ENCODE measurements at regions not wholly inside any gene's neighbourhood (a gene's known extent, or its start where the extent isn't known, plus 50 kb on each side); places are given as distances from the start of the nearest gene placed in this dataset.

DNA sequence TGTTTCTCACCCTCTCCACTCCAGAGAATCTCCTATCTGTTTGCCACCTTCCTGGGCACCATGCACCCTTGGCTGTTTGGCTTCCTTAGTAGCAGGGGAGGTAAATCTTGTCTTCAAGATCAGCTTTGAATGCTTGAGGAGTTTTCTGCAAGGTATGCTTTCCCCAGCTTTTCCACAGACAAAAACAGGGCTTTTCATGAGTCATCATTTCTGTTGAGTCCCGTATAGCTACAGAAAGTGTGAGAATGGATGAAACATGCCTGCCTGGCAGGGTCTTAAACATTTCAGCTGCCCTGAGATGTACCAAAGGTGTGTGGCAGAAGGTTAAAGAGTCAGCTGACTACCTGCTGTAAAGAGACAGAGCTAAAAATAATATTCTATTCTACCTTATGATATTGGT lies 875.2 kb upstream of the EEF2KMT start:
- ATAC-seq (ENCODE audit: insufficient number of reproducible peaks, low FRiP score, low read depth): no peak
- H3K36me3 ChIP-seq: no peaks in the 10 kb centered on the region
- TF ChIP-seq, protein P1, sequence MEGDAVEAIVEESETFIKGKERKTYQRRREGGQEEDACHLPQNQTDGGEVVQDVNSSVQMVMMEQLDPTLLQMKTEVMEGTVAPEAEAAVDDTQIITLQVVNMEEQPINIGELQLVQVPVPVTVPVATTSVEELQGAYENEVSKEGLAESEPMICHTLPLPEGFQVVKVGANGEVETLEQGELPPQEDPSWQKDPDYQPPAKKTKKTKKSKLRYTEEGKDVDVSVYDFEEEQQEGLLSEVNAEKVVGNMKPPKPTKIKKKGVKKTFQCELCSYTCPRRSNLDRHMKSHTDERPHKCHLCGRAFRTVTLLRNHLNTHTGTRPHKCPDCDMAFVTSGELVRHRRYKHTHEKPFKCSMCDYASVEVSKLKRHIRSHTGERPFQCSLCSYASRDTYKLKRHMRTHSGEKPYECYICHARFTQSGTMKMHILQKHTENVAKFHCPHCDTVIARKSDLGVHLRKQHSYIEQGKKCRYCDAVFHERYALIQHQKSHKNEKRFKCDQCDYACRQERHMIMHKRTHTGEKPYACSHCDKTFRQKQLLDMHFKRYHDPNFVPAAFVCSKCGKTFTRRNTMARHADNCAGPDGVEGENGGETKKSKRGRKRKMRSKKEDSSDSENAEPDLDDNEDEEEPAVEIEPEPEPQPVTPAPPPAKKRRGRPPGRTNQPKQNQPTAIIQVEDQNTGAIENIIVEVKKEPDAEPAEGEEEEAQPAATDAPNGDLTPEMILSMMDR (IDR thresholded peaks at IDR 0.05): no peak

GRCh38 chr16:5971924-5972323 lies 874.3 kb upstream of the EEF2KMT start:
- DNase-seq (ENCODE audit: low spot score) (no peak), ATAC-seq (ENCODE audit: insufficient number of reproducible peaks, low FRiP score, low read depth) (no peak)
- no peaks in the 10 kb centered on the region for H3K4me1 ChIP-seq (ENCODE audit: control insufficient read depth in 1 of 2, low read depth in 2 of 2)
- TF ChIP-seq, protein P1 (IDR thresholded peaks at IDR 0.05): no peak
- no peak overlapping the region for H3K4me3 ChIP-seq
- H3K27me3 ChIP-seq (replicated peaks; ENCODE audit: insufficient read depth): no peaks in the 10 kb centered on the region
- no peak overlapping the region for H3K27ac ChIP-seq
- no peaks in the 10 kb centered on the region for H3K9me3 ChIP-seq
- no peaks in the 10 kb centered on the region for H3K36me3 ChIP-seq

More for the DNA sequence above, 875.2 kb upstream of the EEF2KMT start:
- Histone ChIP-seq H3K27ac (no peak overlapping the region), H3K9me3 (no peaks in the 10 kb centered on the region), H3K27me3 (replicated peaks; ENCODE audit: insufficient read depth) (no peaks in the 10 kb centered on the region), H3K4me3 (no peak overlapping the region), H3K4me1 (ENCODE audit: control insufficient read depth in 1 of 2, low read depth in 2 of 2) (no peaks in the 10 kb centered on the region)
- no peak for DNase-seq (ENCODE audit: low spot score)

GRCh38 chr16:5971106-5971505 lies 873.5 kb upstream of the EEF2KMT start:
- DNase-seq (ENCODE audit: low spot score): no peak
- no peak for ATAC-seq (ENCODE audit: insufficient number of reproducible peaks, low FRiP score, low read depth)
- TF ChIP-seq, protein P1 (IDR thresholded peaks at IDR 0.05): no peak
- H3K9me3 ChIP-seq: no peaks in the 10 kb centered on the region
- H3K36me3 ChIP-seq: no peaks in the 10 kb centered on the region
- H3K27ac ChIP-seq: no peak overlapping the region
- H3K4me1 ChIP-seq (ENCODE audit: control insufficient read depth in 1 of 2, low read depth in 2 of 2): no peaks in the 10 kb centered on the region
- no peak overlapping the region for H3K4me3 ChIP-seq
- H3K27me3 ChIP-seq (replicated peaks; ENCODE audit: insufficient read depth): no peaks in the 10 kb centered on the region

DNA sequence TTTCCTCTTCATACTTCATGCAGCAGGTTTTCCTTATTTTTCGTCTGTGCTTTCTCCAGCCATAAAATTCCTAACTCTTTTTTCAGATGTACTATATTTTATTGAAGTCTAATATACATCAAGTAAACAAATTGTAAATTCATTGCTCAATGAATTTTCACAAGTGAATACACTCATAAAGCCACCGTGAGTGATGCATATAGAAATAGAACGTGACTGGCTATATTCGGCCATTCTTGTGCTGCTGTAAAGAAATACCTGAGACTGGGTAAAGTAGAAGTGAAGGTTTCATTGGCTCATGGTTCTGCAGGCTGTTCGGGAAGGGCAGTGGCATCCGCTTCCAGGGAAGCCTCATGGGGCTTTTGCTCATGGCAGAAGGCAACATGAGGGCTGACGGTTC lies 868.4 kb upstream of the EEF2KMT start:
- Histone ChIP-seq H3K27ac (no peak overlapping the region), H3K9me3 (no peaks in the 10 kb centered on the region), H3K4me3 (no peak overlapping the region), H3K36me3 (no peaks in the 10 kb centered on the region), H3K27me3 (replicated peaks; ENCODE audit: insufficient read depth) (no peaks in the 10 kb centered on the region), H3K4me1 (ENCODE audit: control insufficient read depth in 1 of 2, low read depth in 2 of 2) (no peaks in the 10 kb centered on the region)
- TF ChIP-seq, protein P1 (IDR thresholded peaks at IDR 0.05): no peak
- DNase-seq (ENCODE audit: low spot score) (no peak), ATAC-seq (ENCODE audit: insufficient number of reproducible peaks, low FRiP score, low read depth) (no peak)

DNA sequence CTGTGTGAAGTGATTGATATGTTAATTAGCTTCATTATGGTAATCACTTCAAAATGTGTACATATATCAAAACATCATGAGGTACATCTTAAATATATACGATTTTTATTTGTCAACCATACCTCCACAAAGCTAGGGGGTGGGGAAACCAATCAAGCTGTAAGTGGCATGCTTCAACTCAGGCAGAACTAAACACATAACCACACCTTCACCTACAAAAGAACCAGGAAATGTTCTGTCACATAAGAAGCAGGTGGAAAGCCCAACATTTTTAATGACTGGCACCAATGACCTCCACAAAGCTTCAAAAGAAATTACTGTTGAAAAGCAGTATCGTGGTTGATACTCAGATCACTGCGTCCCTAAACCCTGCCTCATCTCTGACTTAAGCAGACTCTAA lies 867.7 kb upstream of the EEF2KMT start:
- Histone ChIP-seq H3K9me3 (no peaks in the 10 kb centered on the region), H3K4me3 (no peak overlapping the region), H3K27ac (no peak overlapping the region), H3K4me1 (ENCODE audit: control insufficient read depth in 1 of 2, low read depth in 2 of 2) (no peaks in the 10 kb centered on the region), H3K27me3 (replicated peaks; ENCODE audit: insufficient read depth) (no peaks in the 10 kb centered on the region), H3K36me3 (no peaks in the 10 kb centered on the region)
- TF ChIP-seq, protein P1 (IDR thresholded peaks at IDR 0.05): no peak
- ATAC-seq (ENCODE audit: insufficient number of reproducible peaks, low FRiP score, low read depth) (no peak), DNase-seq (ENCODE audit: low spot score) (no peak)

Data from thoracic aorta (tissue), 2 donors.